Hepatocyte (in vitro differentiated cells): ENCODE measurements at regions not wholly inside any gene's neighbourhood (a gene's known extent, or its start where the extent isn't known, plus 50 kb on each side); places are given as distances from the start of the nearest gene placed in this dataset.

ENCODE experiments used
- EZH2phosphoT487 ChIP-seq: fragments of 200-600 bp; sonication (generic); IDR thresholded peaks from one replicate; pipeline ENCODE4 v1.6.1; 2018; ENCODE audit warnings: antibody characterized with exemption, mild to moderate bottlenecking, low read depth, moderate library complexity; ENCODE audit not compliant: unreplicated experiment, severe bottlenecking
- TF ChIP-seq, protein P1 (sequence below): fragments of 200-600 bp; sonication (generic); IDR thresholded peaks from 2 replicates; pipeline ENCODE4 v1.5.1; 2016; ENCODE audit warnings: antibody characterized with exemption, mild to moderate bottlenecking; ENCODE audit not compliant: poor library complexity

DNA sequence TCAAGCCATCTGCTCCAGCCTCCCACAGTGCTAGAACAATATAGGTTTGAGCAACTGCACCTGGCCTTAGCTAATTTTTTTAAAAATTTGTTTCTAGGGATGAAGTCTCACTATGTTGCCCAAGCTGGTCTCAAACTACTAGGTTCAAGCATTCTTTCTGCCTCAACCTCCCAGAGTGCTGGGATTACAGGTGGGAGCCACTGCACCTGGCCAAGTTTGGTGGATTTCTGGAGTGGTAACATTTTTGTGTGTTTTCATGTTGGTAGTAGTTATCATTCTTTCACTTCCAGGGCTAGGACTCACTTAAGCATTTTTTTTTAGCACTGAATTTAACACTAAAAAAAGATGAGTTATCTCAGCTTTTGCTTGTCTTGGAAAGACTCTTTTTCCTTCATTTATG, 328.0 kb upstream of the RGS6 start:
- TF ChIP-seq EZH2phosphoT487: no peak
- TF ChIP-seq, protein P1, sequence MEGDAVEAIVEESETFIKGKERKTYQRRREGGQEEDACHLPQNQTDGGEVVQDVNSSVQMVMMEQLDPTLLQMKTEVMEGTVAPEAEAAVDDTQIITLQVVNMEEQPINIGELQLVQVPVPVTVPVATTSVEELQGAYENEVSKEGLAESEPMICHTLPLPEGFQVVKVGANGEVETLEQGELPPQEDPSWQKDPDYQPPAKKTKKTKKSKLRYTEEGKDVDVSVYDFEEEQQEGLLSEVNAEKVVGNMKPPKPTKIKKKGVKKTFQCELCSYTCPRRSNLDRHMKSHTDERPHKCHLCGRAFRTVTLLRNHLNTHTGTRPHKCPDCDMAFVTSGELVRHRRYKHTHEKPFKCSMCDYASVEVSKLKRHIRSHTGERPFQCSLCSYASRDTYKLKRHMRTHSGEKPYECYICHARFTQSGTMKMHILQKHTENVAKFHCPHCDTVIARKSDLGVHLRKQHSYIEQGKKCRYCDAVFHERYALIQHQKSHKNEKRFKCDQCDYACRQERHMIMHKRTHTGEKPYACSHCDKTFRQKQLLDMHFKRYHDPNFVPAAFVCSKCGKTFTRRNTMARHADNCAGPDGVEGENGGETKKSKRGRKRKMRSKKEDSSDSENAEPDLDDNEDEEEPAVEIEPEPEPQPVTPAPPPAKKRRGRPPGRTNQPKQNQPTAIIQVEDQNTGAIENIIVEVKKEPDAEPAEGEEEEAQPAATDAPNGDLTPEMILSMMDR: no peak
